ENCODE measurements at regions not wholly inside any gene's neighbourhood (a gene's known extent, or its start where the extent isn't known, plus 50 kb on each side); places are given as distances from the start of the nearest gene placed in this dataset.
"Not testable (repeated sequence)": the region's sequence is repeated elsewhere in the genome, so short reads cannot be mapped to it uniquely, and the experiment has no call there.

- not testable (repeated sequence) for TF ChIP-seq POLR2A, CTCF (IDR thresholded peaks at IDR 0.05)
Measured at GRCh38 chr3:171922629-171923028, 79.5 kb downstream of the TMEM212 start.
